Cardiac septum (tissue), 1 donor: ENCODE measurements at regions not wholly inside any gene's neighbourhood (a gene's known extent, or its start where the extent isn't known, plus 50 kb on each side); places are given as distances from the start of the nearest gene placed in this dataset.
"Not testable (repeated sequence)": the region's sequence is repeated elsewhere in the genome, so short reads cannot be mapped to it uniquely, and the experiment has no call there.

Source experiments
- DNase-seq: peaks from one replicate; pipeline ENCODE4 v3.0.0-alpha.2; 2020; ENCODE audit warnings: low spot score
- intact Hi-C: fragments of 100-400 bp; cut with DNase I; formaldehyde crosslinking; loops from one replicate; pipeline ENCODE4 v1.14.0; 2022
- donor health status: DM: no; HTN: no; CAD: no.

DNA sequence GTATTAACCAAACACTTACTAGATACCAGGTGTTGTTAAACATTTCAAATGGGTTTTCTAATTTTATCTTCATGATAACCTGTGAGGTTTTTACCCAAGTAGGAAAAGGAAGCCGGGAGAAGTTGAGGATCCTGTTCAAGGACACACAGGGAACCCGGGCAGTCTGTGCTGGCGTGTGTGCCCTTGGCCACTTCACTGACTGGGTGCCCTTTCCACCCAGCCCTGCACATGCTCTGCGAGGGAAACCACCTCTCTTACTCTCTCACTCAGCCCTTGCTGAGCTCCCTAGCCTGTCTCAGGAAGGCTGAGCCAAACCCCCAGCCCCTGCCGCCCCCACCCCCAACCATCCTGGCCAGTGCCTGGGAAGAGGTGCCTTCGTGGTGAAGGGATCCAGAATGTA is 51.8 kb downstream of the TEX44 start:
- DNase-seq: no peak
- intact Hi-C loops: no loop called here

DNA sequence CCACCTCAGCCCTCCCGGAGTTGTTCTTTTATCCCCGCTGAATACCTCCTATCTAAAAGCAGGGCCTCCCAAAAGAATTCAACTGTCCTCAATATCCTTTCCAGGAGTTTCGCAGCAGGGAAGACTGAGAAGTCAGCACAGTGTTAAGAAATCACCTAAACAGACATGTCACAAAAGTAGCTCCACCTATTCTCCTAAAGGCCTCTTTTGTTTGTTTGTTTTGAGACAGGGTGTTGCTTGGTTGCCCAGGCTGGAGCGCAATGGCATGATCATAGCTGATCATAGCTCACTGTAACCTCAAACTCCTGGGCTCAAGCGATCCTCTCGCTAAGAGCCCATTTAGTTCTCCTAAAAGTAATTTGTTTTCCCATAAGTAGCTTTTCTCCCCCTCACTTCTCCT is 53.8 kb downstream of the TEX44 start:
- DNase-seq: no peak
- intact Hi-C loops: no loop called here

DNA sequence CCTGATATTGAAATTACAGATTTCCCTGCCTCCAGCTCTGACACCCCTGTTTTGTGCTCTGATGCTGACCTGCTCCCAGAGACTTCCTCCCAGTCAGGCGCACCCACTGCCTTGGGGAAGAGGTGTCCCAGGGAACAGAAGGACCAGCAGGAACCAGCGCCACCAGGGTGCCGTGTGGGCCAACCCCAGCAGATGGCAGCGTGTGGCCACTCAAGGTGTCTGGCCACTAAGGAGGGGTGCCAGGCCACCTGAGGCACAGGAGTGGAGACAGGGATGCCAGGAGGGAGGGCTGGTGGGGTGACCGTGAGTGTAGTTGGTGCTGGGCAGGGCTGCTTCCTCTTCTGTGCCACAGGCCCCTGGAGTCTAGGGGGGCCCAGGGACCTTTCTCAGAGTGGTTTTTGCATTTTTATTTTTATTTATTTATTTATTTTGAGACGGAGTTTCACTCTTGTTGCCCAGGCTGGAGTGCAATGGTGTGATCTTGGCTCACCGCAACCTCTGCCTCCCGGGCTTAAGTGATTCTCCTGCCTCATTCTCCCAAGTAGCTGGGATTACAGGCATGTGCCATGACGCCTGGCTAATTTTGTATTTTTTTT is 56.0 kb downstream of the TEX44 start:
- DNase-seq: peak; percentile 90
- intact Hi-C loops: loop anchor here (2.0 kb wide), 1 partner anchor 26 kb away; no protein-coding TSS in a partner anchor

DNA sequence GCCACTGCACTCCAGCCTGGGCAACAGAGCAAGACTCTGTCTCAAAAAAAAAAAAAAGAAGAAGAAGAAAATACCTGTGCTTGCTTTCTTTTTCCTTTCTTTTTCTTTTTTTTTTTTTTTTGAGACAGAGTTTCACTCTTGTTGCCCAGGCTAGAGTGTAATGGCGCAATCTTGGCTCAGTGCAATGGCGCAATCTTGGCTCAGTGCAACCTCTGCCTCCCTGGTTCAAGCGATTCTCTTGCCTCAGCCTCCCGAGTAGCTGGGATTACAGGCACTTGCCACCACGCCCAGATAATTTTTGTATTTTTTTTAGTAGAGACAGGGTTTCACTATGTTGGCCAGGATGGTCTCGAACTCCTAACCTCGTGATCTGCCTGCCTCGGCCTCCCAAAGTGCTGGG is 56.8 kb upstream of the PTMA start:
- intact Hi-C loops: not testable (repeated sequence)

DNA sequence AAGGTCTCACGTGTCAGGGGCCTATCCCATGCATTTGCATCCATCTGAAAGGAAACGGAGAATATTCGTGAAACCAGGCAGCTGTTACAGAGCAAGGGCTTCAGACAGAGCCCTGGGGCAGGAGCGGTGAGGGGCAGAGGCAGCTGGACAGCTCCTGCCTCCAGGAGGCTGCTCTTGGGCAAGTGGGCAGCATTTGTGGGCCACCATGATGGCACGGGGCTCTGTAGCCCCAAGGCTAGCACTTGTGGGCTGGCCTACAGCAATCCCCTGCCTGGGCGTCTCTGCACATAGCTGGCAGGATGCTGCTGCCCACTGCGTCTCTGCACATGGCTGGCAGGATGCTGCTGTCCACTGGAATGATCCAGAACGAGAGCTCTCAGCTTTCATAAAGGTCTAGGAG is 52.8 kb upstream of the PTMA start:
- no peak for DNase-seq
- intact Hi-C loops: no loop called here

More for the DNA sequence above, 56.8 kb upstream of the PTMA start:
- not testable (repeated sequence) for DNase-seq

DNA sequence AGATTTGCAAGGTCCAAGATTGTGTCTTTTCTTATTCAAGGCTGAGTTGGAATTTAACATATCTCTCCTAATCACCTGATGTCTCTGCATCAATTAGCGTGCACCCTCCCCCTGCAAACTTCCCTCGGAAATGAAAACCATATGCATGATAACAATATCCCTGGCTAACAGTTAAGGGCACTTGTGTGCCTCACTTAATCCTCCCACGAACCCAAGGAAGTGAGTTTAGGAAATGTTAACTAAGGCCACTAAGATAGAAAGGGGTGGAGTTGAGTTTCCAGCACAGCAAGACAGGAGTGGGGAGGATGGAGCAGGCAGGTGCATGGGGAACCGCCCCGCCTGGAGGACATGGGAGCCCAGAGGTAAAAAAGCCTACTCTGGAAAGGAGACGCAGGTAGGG is 52.4 kb upstream of the PTMA start:
- DNase-seq: no peak
- intact Hi-C loops: no loop called here
